Astrocyte of the spinal cord (primary cell): ENCODE measurements at regions not wholly inside any gene's neighbourhood (a gene's known extent, or its start where the extent isn't known, plus 50 kb on each side); places are given as distances from the start of the nearest gene placed in this dataset.

Experiments
- DNase-seq: peaks from one replicate; pipeline ENCODE4 v3.0.0; 2011; ENCODE audit warnings: low read depth, low spot score
- H3K4me3 ChIP-seq: 2 replicates; pipeline ENCODE4 v1.5.1; 2011; ENCODE audit warnings: low read depth, mild to moderate bottlenecking, low read length, moderate library complexity
- CTCF ChIP-seq: IDR thresholded peaks from 2 replicates; pipeline ENCODE4 v1.5.1; 2012; ENCODE audit warnings: low read depth, mild to moderate bottlenecking, low read length, inconsistent platforms
- in situ Hi-C: cut with HindIII; loops from 2 replicates; pipeline ENCODE4 v1.10.0; 2017; ENCODE audit warnings: low sequenced_read_pairs

- no peak overlapping the region for H3K4me3 ChIP-seq
- in situ Hi-C loops, result no loop called here
- DNase-seq, result no peak
- no peak for TF ChIP-seq CTCF
These were observed 156.4 kb upstream of the AKR1E2 start for GRCh38 chr10:4669585-4669984.

GRCh38 chr10:4663162-4663992 is 162.6 kb upstream of the AKR1E2 start:
- in situ Hi-C loops, result no loop called here
- DNase-seq, result peak; percentile 99
- no peak overlapping the region for H3K4me3 ChIP-seq
- TF ChIP-seq CTCF, result no peak

GRCh38 chr10:4662576-4663161 is 163.3 kb upstream of the AKR1E2 start:
- in situ Hi-C loops, result no loop called here
- no peak overlapping the region for H3K4me3 ChIP-seq
- DNase-seq, result peak; percentile 64
- no peak for TF ChIP-seq CTCF

- no peak overlapping the region for H3K4me3 ChIP-seq
- DNase-seq, result no peak
- no peak for TF ChIP-seq CTCF
- in situ Hi-C loops, result no loop called here
These were observed 164.3 kb upstream of the AKR1E2 start for GRCh38 chr10:4661511-4662255.

GRCh38 chr10:4658777-4659176 is 167.2 kb upstream of the AKR1E2 start:
- TF ChIP-seq CTCF, result no peak
- H3K4me3 ChIP-seq, result no peak overlapping the region
- no peak for DNase-seq
- in situ Hi-C loops, result loop anchor here (10.0 kb wide), 1 partner anchor 414 kb away; no protein-coding TSS in a partner anchor

- peak; percentile 82 for DNase-seq
- H3K4me3 ChIP-seq, result no peak overlapping the region
- in situ Hi-C loops, result loop anchor here (10.0 kb wide), 1 partner anchor 412 kb away; no protein-coding TSS in a partner anchor
- TF ChIP-seq CTCF, result peak; percentile 85
These were observed 169.3 kb upstream of the AKR1E2 start for GRCh38 chr10:4656576-4657194.
